GM21529 (cell line): ENCODE measurements at regions not wholly inside any gene's neighbourhood (a gene's known extent, or its start where the extent isn't known, plus 50 kb on each side); places are given as distances from the start of the nearest gene placed in this dataset.

Experiments
- ATAC-seq: cut with Tn5 transposase; IDR thresholded peaks from one replicate; pipeline ENCODE4 v1.9.1; 2021; ENCODE audit not compliant: unreplicated experiment

DNA sequence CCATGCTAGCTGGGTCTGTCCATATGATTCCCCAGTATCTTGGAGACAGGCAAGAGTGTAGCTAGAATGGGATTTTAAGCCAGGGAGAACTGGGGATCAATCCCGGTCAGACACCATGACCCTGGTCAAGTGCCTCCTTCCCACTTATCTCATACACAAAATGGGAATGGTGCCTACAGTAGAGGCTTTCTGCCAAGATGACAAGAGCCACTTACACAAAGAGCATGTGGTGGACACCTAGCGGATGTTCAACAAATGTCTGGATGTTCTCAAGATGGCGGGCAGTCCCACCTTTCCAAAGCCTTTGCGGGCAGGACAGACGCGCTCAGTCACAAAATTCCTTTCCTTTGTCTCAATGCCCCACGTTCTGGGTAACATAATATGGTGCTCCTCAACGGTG lies 57.3 kb downstream of the MAF start:
- no peak for ATAC-seq

- ATAC-seq, result no peak
Measured at GRCh38 chr16:79542237-79542774, 58.2 kb downstream of the MAF start.

- no peak for ATAC-seq
Measured at GRCh38 chr16:79540825-79541595, 59.5 kb downstream of the MAF start.

GRCh38 chr16:79537584-79537983 lies 63.0 kb downstream of the MAF start:
- no peak for ATAC-seq

GRCh38 chr16:79536958-79537357 lies 63.6 kb downstream of the MAF start:
- no peak for ATAC-seq

DNA sequence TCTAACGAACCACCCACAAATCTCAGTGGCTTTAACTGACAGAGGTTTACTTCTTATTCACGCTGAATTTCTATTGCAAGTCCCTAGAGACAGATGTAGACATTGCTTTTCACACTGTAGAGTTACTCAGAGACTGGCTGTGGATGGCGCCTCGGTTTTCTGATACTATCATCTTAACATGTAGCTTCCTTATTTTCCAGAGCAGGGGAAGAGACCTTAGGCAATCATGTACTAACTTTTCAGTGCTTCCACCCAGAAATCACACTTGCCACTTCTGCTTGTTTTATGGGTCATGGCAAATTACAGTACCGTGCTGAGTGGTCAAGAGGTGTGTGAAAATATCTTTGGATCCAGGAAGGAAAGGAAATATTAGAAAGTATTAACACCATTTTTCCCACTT lies 65.4 kb downstream of the MAF start:
- no peak for ATAC-seq

- no peak for ATAC-seq
Measured at GRCh38 chr16:79534143-79534542, 66.4 kb downstream of the MAF start.

GRCh38 chr16:79533292-79533691 lies 67.2 kb downstream of the MAF start:
- no peak for ATAC-seq

- no peak for ATAC-seq
Measured at GRCh38 chr16:79532785-79533184, 67.8 kb downstream of the MAF start.

DNA sequence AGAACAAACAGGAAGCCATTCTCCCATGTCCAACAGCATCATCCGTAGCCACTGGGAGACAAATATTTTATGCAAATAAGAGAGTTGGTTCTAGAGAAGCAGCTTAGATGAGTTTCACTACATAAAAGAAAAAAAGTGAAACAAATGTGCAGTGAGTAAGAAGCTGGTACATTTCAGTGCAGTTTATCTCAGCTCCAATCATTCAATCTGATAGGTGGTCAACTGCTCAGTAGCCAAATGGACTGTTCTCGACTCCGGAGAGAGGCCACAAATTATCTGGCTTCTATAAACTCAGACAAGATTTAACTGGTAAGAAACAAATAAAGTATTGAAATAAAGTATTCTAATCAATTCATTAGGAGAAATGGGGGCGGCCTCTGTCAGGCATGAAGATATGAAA lies 68.3 kb downstream of the MAF start:
- ATAC-seq, result no peak

GRCh38 chr16:79528338-79528737 lies 72.2 kb downstream of the MAF start:
- no peak for ATAC-seq

DNA sequence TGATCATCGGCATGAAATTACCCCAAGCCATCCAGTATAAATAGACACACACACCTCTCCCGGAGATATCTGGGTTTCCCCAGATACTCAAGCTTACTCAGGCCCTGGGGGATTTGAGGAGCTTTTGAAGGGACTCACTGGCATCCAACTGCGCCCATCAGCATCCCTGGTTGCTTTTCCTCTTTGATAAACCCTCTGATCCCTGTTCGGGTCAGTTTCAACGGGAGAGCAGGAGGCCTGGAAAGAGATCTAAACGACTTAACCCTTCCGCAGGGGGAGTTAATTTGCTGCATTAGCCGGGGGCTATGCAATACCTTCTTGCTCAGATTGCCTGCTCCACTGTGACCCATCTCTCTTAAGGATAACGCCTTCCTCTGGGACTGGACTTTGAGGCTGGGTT lies 76.6 kb downstream of the MAF start:
- ATAC-seq, result no peak

DNA sequence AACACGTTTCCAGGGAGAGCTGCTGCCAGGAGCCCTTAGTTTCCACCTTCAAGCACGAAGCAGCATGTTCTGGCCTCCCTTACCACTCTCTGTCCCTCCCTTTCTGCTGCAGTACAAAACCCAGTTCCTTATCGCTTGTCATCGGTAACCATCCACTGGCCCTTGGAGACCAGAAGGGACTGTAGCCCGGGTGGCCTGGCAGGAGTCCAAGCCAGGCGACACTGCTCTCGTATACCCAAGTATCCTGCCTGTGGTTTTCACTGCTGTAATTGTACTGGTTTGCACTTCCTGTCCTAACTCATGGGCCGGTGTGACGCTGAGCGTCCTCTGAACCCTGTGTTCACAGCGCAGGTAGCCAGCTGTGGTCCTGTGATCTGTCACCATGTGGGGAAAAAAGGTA lies 81.1 kb downstream of the MAF start:
- no peak for ATAC-seq

DNA sequence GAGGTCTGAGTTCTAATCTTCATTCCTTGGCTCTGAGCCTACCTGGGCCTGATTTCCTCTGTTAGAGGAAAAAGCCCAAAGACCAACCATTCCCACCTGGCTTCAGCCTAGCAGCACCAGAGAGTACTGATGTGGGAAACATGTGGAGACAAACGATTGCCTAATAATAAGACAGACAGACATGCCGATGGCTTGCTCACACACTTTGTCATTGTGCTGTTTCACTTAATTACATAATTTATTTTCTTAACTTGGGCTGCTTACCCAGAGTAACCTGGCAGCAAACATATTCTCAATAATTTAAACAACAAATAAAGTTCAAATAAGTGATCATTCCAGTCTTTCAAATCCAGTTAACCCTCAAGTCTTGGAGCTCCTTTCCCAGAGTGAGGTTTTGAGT lies 83.4 kb downstream of the MAF start:
- no peak for ATAC-seq

GRCh38 chr16:79510879-79511278 lies 89.7 kb downstream of the MAF start:
- ATAC-seq, result no peak

GRCh38 chr16:79509906-79510305 lies 90.6 kb downstream of the MAF start:
- ATAC-seq, result no peak

DNA sequence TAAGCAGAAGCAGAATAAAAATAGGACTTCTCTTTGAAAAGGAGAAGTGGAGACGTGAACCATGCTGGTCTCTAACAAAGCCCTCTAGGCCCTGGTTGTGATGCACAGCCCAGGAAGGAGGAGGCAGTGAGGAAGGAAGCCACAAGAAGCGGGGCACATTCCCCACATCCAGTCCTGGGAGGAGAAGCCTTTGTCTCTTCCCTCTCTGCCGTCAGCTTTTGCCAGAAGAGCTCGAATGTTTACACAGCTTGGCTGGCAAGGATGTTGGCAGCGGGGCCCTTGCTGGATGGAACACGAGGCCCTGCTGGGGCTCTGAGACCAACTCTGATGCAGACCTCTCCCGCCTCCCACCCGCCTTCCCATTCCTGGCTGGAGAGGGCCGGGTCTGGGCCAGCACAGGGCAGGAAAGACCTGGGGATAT lies 91.3 kb downstream of the MAF start:
- ATAC-seq, result no peak

DNA sequence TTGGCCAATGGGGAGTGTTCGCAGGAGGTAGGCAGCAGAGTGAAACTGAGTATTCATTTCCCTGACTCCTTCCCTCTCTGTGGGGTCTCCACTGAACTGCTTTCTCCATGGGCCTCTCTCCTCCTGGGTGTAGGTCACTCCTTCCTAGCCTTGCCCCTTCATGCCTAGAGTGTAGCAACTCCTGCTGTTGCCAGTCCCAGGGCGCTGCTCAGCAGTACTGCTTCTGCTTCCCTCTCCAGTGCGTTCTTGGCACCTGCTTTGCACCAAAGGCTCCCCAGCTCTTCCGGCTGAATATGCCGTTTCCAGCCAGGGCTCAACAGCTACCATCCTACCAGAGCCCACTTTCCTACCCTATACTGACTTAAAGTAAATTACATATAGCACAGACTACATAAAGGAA lies 92.2 kb downstream of the MAF start:
- ATAC-seq, result no peak

- ATAC-seq, result no peak
Measured at GRCh38 chr16:79505344-79505743, 95.2 kb downstream of the MAF start.

DNA sequence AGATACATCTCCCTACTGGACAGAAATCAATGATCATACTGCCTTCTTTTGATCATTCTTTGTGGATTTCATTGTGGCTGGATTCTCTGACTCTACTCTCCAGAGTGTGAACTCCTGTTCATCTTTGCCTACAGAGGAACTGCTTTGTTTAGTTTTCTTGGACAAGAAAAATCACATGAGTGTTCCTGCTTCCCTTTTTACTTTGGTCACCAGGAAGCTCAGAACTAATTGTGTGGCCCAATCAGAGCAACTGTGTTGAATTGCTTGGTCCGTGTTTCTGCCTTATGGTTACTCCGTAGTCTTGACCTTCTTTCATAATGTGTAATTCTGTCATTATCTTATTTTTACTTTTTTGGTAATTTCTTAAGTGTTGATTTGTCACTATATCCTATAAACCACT lies 97.0 kb downstream of the MAF start:
- no peak for ATAC-seq

GRCh38 chr16:79501446-79501845 lies 99.1 kb downstream of the MAF start:
- no peak for ATAC-seq

GRCh38 chr16:79500866-79501265 lies 99.7 kb downstream of the MAF start:
- no peak for ATAC-seq

- ATAC-seq, result no peak
Measured at GRCh38 chr16:79500286-79500685, 100.3 kb downstream of the MAF start.
